ENCODE measurements at regions not wholly inside any gene's neighbourhood (a gene's known extent, or its start where the extent isn't known, plus 50 kb on each side); places are given as distances from the start of the nearest gene placed in this dataset.
A peak's percentile ranks its signal among the peaks of the same experiment; 100 is the strongest.

- WGBS, 2 donors, result 54 to 57% methylated on average over 2 of the region's 2 CpGs
- H3K36me3 ChIP-seq (ENCODE audit: control insufficient read depth in 2 of 2, insufficient read depth in 2 of 2, low read length in 1 of 2), result no peaks in the 10 kb centered on the region
- H3K4me1 ChIP-seq (ENCODE audit: control insufficient read depth in 2 of 2, insufficient read depth in 2 of 2, low read length in 1 of 2), result no peaks in the 10 kb centered on the region
- H3K27ac ChIP-seq (ENCODE audit: low read depth in 2 of 2, low read length in 1 of 2), result no peak overlapping the region
- no peak overlapping the region for H3K4me3 ChIP-seq (ENCODE audit: low read depth in 1 of 2, low read length in 2 of 2)
- no peaks in the 10 kb centered on the region for H3K9me3 ChIP-seq (ENCODE audit: control insufficient read depth in 2 of 2, insufficient read depth in 1 of 2, low read depth in 1 of 2, low read length in 1 of 2)
- H3K27me3 ChIP-seq (ENCODE audit: control insufficient read depth in 1 of 2, insufficient read depth in 2 of 2, low read length in 2 of 2), result no peaks in the 10 kb centered on the region
Measured at GRCh38 chr2:234243871-234244565, 193.5 kb downstream of the SPP2 start.

GRCh38 chr2:234242459-234242836 lies 191.9 kb downstream of the SPP2 start:
- Histone ChIP-seq H3K4me3 (ENCODE audit: low read depth in 1 of 2, low read length in 2 of 2) (no peak overlapping the region), H3K27ac (ENCODE audit: low read depth in 2 of 2, low read length in 1 of 2) (no peak overlapping the region), H3K36me3 (ENCODE audit: control insufficient read depth in 2 of 2, insufficient read depth in 2 of 2, low read length in 1 of 2) (no peaks in the 10 kb centered on the region), H3K27me3 (ENCODE audit: control insufficient read depth in 1 of 2, insufficient read depth in 2 of 2, low read length in 2 of 2) (no peaks in the 10 kb centered on the region), H3K9me3 (ENCODE audit: control insufficient read depth in 2 of 2, insufficient read depth in 1 of 2, low read depth in 1 of 2, low read length in 1 of 2) (no peaks in the 10 kb centered on the region), H3K4me1 (ENCODE audit: control insufficient read depth in 2 of 2, insufficient read depth in 2 of 2, low read length in 1 of 2) (no peaks in the 10 kb centered on the region)
- 50 to 59% methylated on average over 3 of the region's 3 CpGs for WGBS, 2 donors

GRCh38 chr2:234241656-234242458 lies 191.4 kb downstream of the SPP2 start:
- peak overlapping the region in 1 of 2 donors; percentile 21 for H3K27ac ChIP-seq (ENCODE audit: low read depth in 2 of 2, low read length in 1 of 2)

GRCh38 chr2:234240917-234241316 lies 190.4 kb downstream of the SPP2 start:
- Histone ChIP-seq H3K27ac (ENCODE audit: low read depth in 2 of 2, low read length in 1 of 2) (no peak overlapping the region), H3K27me3 (ENCODE audit: control insufficient read depth in 1 of 2, insufficient read depth in 2 of 2, low read length in 2 of 2) (no peaks in the 10 kb centered on the region), H3K4me1 (ENCODE audit: control insufficient read depth in 2 of 2, insufficient read depth in 2 of 2, low read length in 1 of 2) (no peaks in the 10 kb centered on the region), H3K9me3 (ENCODE audit: control insufficient read depth in 2 of 2, insufficient read depth in 1 of 2, low read depth in 1 of 2, low read length in 1 of 2) (peaks cover 0 to 3% of the 10 kb centered on the region in 2 donors), H3K4me3 (ENCODE audit: low read depth in 1 of 2, low read length in 2 of 2) (no peak overlapping the region), H3K36me3 (ENCODE audit: control insufficient read depth in 2 of 2, insufficient read depth in 2 of 2, low read length in 1 of 2) (no peaks in the 10 kb centered on the region)
- WGBS, 2 donors, result 61 to 65% methylated on average over 2 of the region's 2 CpGs

More at GRCh38 chr2:234241656-234242458, 191.4 kb downstream of the SPP2 start:
- no peaks in the 10 kb centered on the region for H3K4me1 ChIP-seq (ENCODE audit: control insufficient read depth in 2 of 2, insufficient read depth in 2 of 2, low read length in 1 of 2)
- WGBS, 2 donors, result 55 to 69% methylated on average over 13 of the region's 13 CpGs
- H3K27me3 ChIP-seq (ENCODE audit: control insufficient read depth in 1 of 2, insufficient read depth in 2 of 2, low read length in 2 of 2), result no peaks in the 10 kb centered on the region
- H3K4me3 ChIP-seq (ENCODE audit: low read depth in 1 of 2, low read length in 2 of 2), result no peak overlapping the region
- no peaks in the 10 kb centered on the region for H3K36me3 ChIP-seq (ENCODE audit: control insufficient read depth in 2 of 2, insufficient read depth in 2 of 2, low read length in 1 of 2)
- no peaks in the 10 kb centered on the region for H3K9me3 ChIP-seq (ENCODE audit: control insufficient read depth in 2 of 2, insufficient read depth in 1 of 2, low read depth in 1 of 2, low read length in 1 of 2)

- Histone ChIP-seq H3K9me3 (ENCODE audit: control insufficient read depth in 2 of 2, insufficient read depth in 1 of 2, low read depth in 1 of 2, low read length in 1 of 2) (peaks cover 0 to 3% of the 10 kb centered on the region in 2 donors), H3K4me3 (ENCODE audit: low read depth in 1 of 2, low read length in 2 of 2) (no peak overlapping the region), H3K27me3 (ENCODE audit: control insufficient read depth in 1 of 2, insufficient read depth in 2 of 2, low read length in 2 of 2) (no peaks in the 10 kb centered on the region), H3K36me3 (ENCODE audit: control insufficient read depth in 2 of 2, insufficient read depth in 2 of 2, low read length in 1 of 2) (no peaks in the 10 kb centered on the region), H3K27ac (ENCODE audit: low read depth in 2 of 2, low read length in 1 of 2) (no peak overlapping the region), H3K4me1 (ENCODE audit: control insufficient read depth in 2 of 2, insufficient read depth in 2 of 2, low read length in 1 of 2) (no peaks in the 10 kb centered on the region)
Measured at GRCh38 chr2:234235191-234235590, 184.7 kb downstream of the SPP2 start.

- Histone ChIP-seq H3K4me1 (ENCODE audit: control insufficient read depth in 2 of 2, insufficient read depth in 2 of 2, low read length in 1 of 2) (no peaks in the 10 kb centered on the region), H3K27me3 (ENCODE audit: control insufficient read depth in 1 of 2, insufficient read depth in 2 of 2, low read length in 2 of 2) (no peaks in the 10 kb centered on the region), H3K27ac (ENCODE audit: low read depth in 2 of 2, low read length in 1 of 2) (no peak overlapping the region), H3K9me3 (ENCODE audit: control insufficient read depth in 2 of 2, insufficient read depth in 1 of 2, low read depth in 1 of 2, low read length in 1 of 2) (peaks cover 0 to 3% of the 10 kb centered on the region in 2 donors), H3K4me3 (ENCODE audit: low read depth in 1 of 2, low read length in 2 of 2) (no peak overlapping the region), H3K36me3 (ENCODE audit: control insufficient read depth in 2 of 2, insufficient read depth in 2 of 2, low read length in 1 of 2) (no peaks in the 10 kb centered on the region)
- 67 to 77% methylated on average over 1 of the region's 1 CpG for WGBS, 2 donors
Measured at GRCh38 chr2:234231460-234231859, 181.0 kb downstream of the SPP2 start.

- H3K4me1 ChIP-seq (ENCODE audit: control insufficient read depth in 2 of 2, insufficient read depth in 2 of 2, low read length in 1 of 2), result peaks cover 0 to 2% of the 10 kb centered on the region in 2 donors
- no peaks in the 10 kb centered on the region for H3K27me3 ChIP-seq (ENCODE audit: control insufficient read depth in 1 of 2, insufficient read depth in 2 of 2, low read length in 2 of 2)
- no peak overlapping the region for H3K27ac ChIP-seq (ENCODE audit: low read depth in 2 of 2, low read length in 1 of 2)
- WGBS, 2 donors, result 89 to 94% methylated on average over 4 of the region's 4 CpGs
- no peaks in the 10 kb centered on the region for H3K36me3 ChIP-seq (ENCODE audit: control insufficient read depth in 2 of 2, insufficient read depth in 2 of 2, low read length in 1 of 2)
- H3K4me3 ChIP-seq (ENCODE audit: low read depth in 1 of 2, low read length in 2 of 2), result no peak overlapping the region
- no peaks in the 10 kb centered on the region for H3K9me3 ChIP-seq (ENCODE audit: control insufficient read depth in 2 of 2, insufficient read depth in 1 of 2, low read depth in 1 of 2, low read length in 1 of 2)
Measured at GRCh38 chr2:234219046-234219310, 168.5 kb downstream of the SPP2 start.

GRCh38 chr2:234218266-234219045 lies 168.0 kb downstream of the SPP2 start:
- no peaks in the 10 kb centered on the region for H3K36me3 ChIP-seq (ENCODE audit: control insufficient read depth in 2 of 2, insufficient read depth in 2 of 2, low read length in 1 of 2)
- no peak overlapping the region for H3K4me3 ChIP-seq (ENCODE audit: low read depth in 1 of 2, low read length in 2 of 2)
- no peaks in the 10 kb centered on the region for H3K9me3 ChIP-seq (ENCODE audit: control insufficient read depth in 2 of 2, insufficient read depth in 1 of 2, low read depth in 1 of 2, low read length in 1 of 2)
- no peaks in the 10 kb centered on the region for H3K27me3 ChIP-seq (ENCODE audit: control insufficient read depth in 1 of 2, insufficient read depth in 2 of 2, low read length in 2 of 2)
- H3K4me1 ChIP-seq (ENCODE audit: control insufficient read depth in 2 of 2, insufficient read depth in 2 of 2, low read length in 1 of 2), result peaks cover 0 to 2% of the 10 kb centered on the region in 2 donors
- no peak overlapping the region for H3K27ac ChIP-seq (ENCODE audit: low read depth in 2 of 2, low read length in 1 of 2)
- WGBS, 2 donors, result 39 to 46% methylated on average over 11 of the region's 11 CpGs

- no peaks in the 10 kb centered on the region for H3K36me3 ChIP-seq (ENCODE audit: control insufficient read depth in 2 of 2, insufficient read depth in 2 of 2, low read length in 1 of 2)
- no peaks in the 10 kb centered on the region for H3K9me3 ChIP-seq (ENCODE audit: control insufficient read depth in 2 of 2, insufficient read depth in 1 of 2, low read depth in 1 of 2, low read length in 1 of 2)
- H3K27me3 ChIP-seq (ENCODE audit: control insufficient read depth in 1 of 2, insufficient read depth in 2 of 2, low read length in 2 of 2), result no peaks in the 10 kb centered on the region
- 84 to 86% methylated on average over 8 of the region's 8 CpGs for WGBS, 2 donors
- no peak overlapping the region for H3K27ac ChIP-seq (ENCODE audit: low read depth in 2 of 2, low read length in 1 of 2)
- no peaks in the 10 kb centered on the region for H3K4me1 ChIP-seq (ENCODE audit: control insufficient read depth in 2 of 2, insufficient read depth in 2 of 2, low read length in 1 of 2)
- H3K4me3 ChIP-seq (ENCODE audit: low read depth in 1 of 2, low read length in 2 of 2), result no peak overlapping the region
Measured at GRCh38 chr2:234212534-234212933, 162.0 kb downstream of the SPP2 start.

Measured in esophagus (tissue), 2 donors.